ENCODE measurements at regions not wholly inside any gene's neighbourhood (a gene's known extent, or its start where the extent isn't known, plus 50 kb on each side); places are given as distances from the start of the nearest gene placed in this dataset.

DNA sequence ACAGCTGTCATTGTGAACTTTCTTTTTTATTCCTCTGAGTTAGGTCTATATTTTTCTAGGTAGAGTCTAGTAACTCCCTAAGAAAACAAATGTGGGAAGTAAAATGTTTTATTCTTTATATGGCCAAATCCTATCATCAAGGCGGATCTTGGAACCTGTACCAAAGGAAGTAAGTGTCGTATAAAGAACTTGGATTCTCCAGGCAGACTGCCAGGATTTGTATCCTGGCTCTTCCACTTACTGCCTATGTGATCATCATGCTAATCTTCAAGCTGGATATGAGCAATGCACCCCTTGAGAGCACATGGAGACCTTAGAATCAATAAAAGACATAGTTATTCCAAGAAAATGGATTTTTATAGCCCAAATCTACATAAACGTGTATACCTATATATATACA is 286.5 kb downstream of the PCDH17 start (continued):
- TF ChIP-seq HNF4A (conservative IDR thresholded peaks at IDR 0.05) (no peak), HNF4G (IDR thresholded peaks at IDR 0.05) (no peak), ATF3 (IDR thresholded peaks at IDR 0.05) (no peak), FOXA2 (IDR thresholded peaks at IDR 0.05) (no peak)

GRCh38 chr13:57918913-57919312 is 287.4 kb downstream of the PCDH17 start:
- Histone ChIP-seq H3K9me3 (ENCODE audit: control insufficient read depth in 4 of 4, low read length in 3 of 4) (no peaks in the 10 kb centered on the region), H3K27me3 (ENCODE audit: control insufficient read depth in 4 of 4, insufficient read depth in 4 of 4, low read length in 3 of 4) (peaks cover 0 to 5% (median 0%) of the 10 kb centered on the region in 4 donors), H3K4me3 (ENCODE audit: low read depth in 1 of 3, low read length in 3 of 3) (no peak overlapping the region), H3K4me1 (ENCODE audit: control insufficient read depth in 4 of 4, insufficient read depth in 4 of 4, low read length in 3 of 4) (no peaks in the 10 kb centered on the region), H3K27ac (ENCODE audit: low read depth in 1 of 2, low read length in 2 of 2) (no peak overlapping the region), H3K36me3 (ENCODE audit: control insufficient read depth in 4 of 4, insufficient read depth in 3 of 4, low read depth in 1 of 4, low read length in 3 of 4) (no peaks in the 10 kb centered on the region), H3K9ac (ENCODE audit: low read depth in 1 of 2, low read length in 2 of 2) (no peak overlapping the region)
- no peak for DNase-seq (ENCODE audit: low spot score)
- TF ChIP-seq FOXA2 (IDR thresholded peaks at IDR 0.05) (no peak), GABPA (IDR thresholded peaks at IDR 0.05 in 1 of 2, conservative IDR thresholded peaks at IDR 0.05 in 1 of 2) (no peak), FOXA1 (IDR thresholded peaks at IDR 0.05) (no peak), YY1 (IDR thresholded peaks at IDR 0.05) (no peak)
- 69% methylated on average over 2 of the region's 2 CpGs for WGBS

GRCh38 chr13:57925250-57925649 is 293.7 kb downstream of the PCDH17 start:
- Histone ChIP-seq H3K4me1 (ENCODE audit: control insufficient read depth in 4 of 4, insufficient read depth in 4 of 4, low read length in 3 of 4) (no peaks in the 10 kb centered on the region), H3K4me3 (ENCODE audit: low read depth in 1 of 3, low read length in 3 of 3) (no peak overlapping the region), H3K9me3 (ENCODE audit: control insufficient read depth in 4 of 4, low read length in 3 of 4) (no peaks in the 10 kb centered on the region), H3K9ac (ENCODE audit: low read depth in 1 of 2, low read length in 2 of 2) (no peak overlapping the region), H3K27me3 (ENCODE audit: control insufficient read depth in 4 of 4, insufficient read depth in 4 of 4, low read length in 3 of 4) (peaks cover 0 to 5% (median 0%) of the 10 kb centered on the region in 4 donors), H3K27ac (ENCODE audit: low read depth in 1 of 2, low read length in 2 of 2) (no peak overlapping the region), H3K36me3 (ENCODE audit: control insufficient read depth in 4 of 4, insufficient read depth in 3 of 4, low read depth in 1 of 4, low read length in 3 of 4) (no peaks in the 10 kb centered on the region)
- no peak for TF ChIP-seq FOXA2 (IDR thresholded peaks at IDR 0.05)
- peak; percentile 25 to 27 for TF ChIP-seq RAD21 (IDR thresholded peaks at IDR 0.05)
- TF ChIP-seq SP1 (IDR thresholded peaks at IDR 0.05), result no peak
- 47% methylated on average over 3 of the region's 3 CpGs for WGBS
- DNase-seq (ENCODE audit: low spot score), result no peak

- H3K27ac ChIP-seq (ENCODE audit: low read depth in 1 of 2, low read length in 2 of 2), result no peak overlapping the region
- TF ChIP-seq FOXA1 (IDR thresholded peaks at IDR 0.05) (no peak), REST (IDR thresholded peaks at IDR 0.05) (no peak)
- no peaks in the 10 kb centered on the region for H3K36me3 ChIP-seq (ENCODE audit: control insufficient read depth in 4 of 4, insufficient read depth in 3 of 4, low read depth in 1 of 4, low read length in 3 of 4)
- no peak overlapping the region for H3K4me3 ChIP-seq (ENCODE audit: low read depth in 1 of 3, low read length in 3 of 3)
- H3K27me3 ChIP-seq (ENCODE audit: control insufficient read depth in 4 of 4, insufficient read depth in 4 of 4, low read length in 3 of 4), result peaks cover 0 to 5% (median 0%) of the 10 kb centered on the region in 4 donors
- no peak overlapping the region for H3K9ac ChIP-seq (ENCODE audit: low read depth in 1 of 2, low read length in 2 of 2)
- DNase-seq (ENCODE audit: low spot score), result no peak
- H3K9me3 ChIP-seq (ENCODE audit: control insufficient read depth in 4 of 4, low read length in 3 of 4), result no peaks in the 10 kb centered on the region
- no peaks in the 10 kb centered on the region for H3K4me1 ChIP-seq (ENCODE audit: control insufficient read depth in 4 of 4, insufficient read depth in 4 of 4, low read length in 3 of 4)
- WGBS, result 61% methylated on average over 2 of the region's 2 CpGs
These were observed 294.2 kb downstream of the PCDH17 start for GRCh38 chr13:57925751-57926150.
